ENCODE measurements at regions not wholly inside any gene's neighbourhood (a gene's known extent, or its start where the extent isn't known, plus 50 kb on each side); places are given as distances from the start of the nearest gene placed in this dataset.

DNA sequence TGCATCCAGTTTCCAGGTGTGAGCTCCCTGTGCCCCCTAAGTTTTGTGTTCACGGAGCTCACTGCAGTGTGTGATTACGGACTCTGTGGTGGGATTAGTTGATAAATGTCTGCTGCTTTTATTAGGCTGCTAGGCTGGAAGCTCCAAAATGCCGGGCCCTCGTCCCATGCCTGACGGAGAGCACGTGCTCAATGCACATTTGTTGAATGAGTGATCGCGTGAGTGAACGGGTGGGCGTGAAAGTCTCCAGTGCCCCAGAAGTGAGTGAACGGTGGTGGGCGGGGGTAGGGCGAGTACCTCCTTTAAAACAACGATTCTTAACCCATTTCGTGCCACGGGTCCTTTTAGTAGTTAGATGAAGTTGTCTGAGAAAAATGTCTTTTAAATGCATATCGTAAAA lies 175.5 kb downstream of the AACS start:
- TF ChIP-seq, protein P1, sequence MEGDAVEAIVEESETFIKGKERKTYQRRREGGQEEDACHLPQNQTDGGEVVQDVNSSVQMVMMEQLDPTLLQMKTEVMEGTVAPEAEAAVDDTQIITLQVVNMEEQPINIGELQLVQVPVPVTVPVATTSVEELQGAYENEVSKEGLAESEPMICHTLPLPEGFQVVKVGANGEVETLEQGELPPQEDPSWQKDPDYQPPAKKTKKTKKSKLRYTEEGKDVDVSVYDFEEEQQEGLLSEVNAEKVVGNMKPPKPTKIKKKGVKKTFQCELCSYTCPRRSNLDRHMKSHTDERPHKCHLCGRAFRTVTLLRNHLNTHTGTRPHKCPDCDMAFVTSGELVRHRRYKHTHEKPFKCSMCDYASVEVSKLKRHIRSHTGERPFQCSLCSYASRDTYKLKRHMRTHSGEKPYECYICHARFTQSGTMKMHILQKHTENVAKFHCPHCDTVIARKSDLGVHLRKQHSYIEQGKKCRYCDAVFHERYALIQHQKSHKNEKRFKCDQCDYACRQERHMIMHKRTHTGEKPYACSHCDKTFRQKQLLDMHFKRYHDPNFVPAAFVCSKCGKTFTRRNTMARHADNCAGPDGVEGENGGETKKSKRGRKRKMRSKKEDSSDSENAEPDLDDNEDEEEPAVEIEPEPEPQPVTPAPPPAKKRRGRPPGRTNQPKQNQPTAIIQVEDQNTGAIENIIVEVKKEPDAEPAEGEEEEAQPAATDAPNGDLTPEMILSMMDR (IDR thresholded peaks at IDR 0.05): no peak
- TF ChIP-seq POLR2A (IDR thresholded peaks at IDR 0.05) (no peak), POLR2AphosphoS5 (IDR thresholded peaks at IDR 0.05) (no peak)

All from prostate gland (tissue), 2 donors.